ENCODE measurements at regions not wholly inside any gene's neighbourhood (a gene's known extent, or its start where the extent isn't known, plus 50 kb on each side); places are given as distances from the start of the nearest gene placed in this dataset.

- dilution Hi-C loops (cut with HindIII; ENCODE audit: low sequenced_read_pairs, unreplicated experiment), result no loop called here
- Histone ChIP-seq H3K56ac (ENCODE audit: extremely low read depth, insufficient read depth, low read length) (no peak overlapping the region), H3K14ac (replicated peaks; ENCODE audit: low read depth, low read length) (no peak overlapping the region), H3K4me2 (ENCODE audit: low read depth, low read length) (no peak overlapping the region), H3K27ac (ENCODE audit: insufficient read depth, low read length) (no peak overlapping the region), H2BK5ac (ENCODE audit: low read depth, low read length, poor library complexity, severe bottlenecking) (no peak overlapping the region), H3K4me1 (ENCODE audit: control insufficient read depth, insufficient read depth, low read length) (no peaks in the 10 kb centered on the region; the same call in 1 of the 2 replicates), H3K18ac (ENCODE audit: low read depth, low read length) (no peak overlapping the region), H3K9me3 (ENCODE audit: control insufficient read depth, insufficient read depth, low read length) (no peaks in the 10 kb centered on the region), H4K20me1 (ENCODE audit: insufficient read depth, low read length) (no peaks in the 10 kb centered on the region), H2AK5ac (ENCODE audit: low read depth, low read length) (no peak overlapping the region), H2AFZ (replicated peaks; ENCODE audit: low read length, poor library complexity) (no peak overlapping the region), H4K91ac (ENCODE audit: insufficient read depth, low read depth, low read length) (no peak overlapping the region), H3K9ac (ENCODE audit: low read depth, low read length) (no peak overlapping the region), H4K5ac (ENCODE audit: low read depth, low read length) (no peak overlapping the region), H3K79me1 (ENCODE audit: low read depth in 1 of 2, low read length in 2 of 2) (no peaks in the 10 kb centered on the region), H2AK9ac (replicated peaks; ENCODE audit: low read depth, low read length, poor library complexity) (no peak overlapping the region), H3K23ac (ENCODE audit: low read depth, low read length) (no peak overlapping the region), H2BK120ac (ENCODE audit: low read depth, low read length) (no peak overlapping the region), H2BK20ac (ENCODE audit: low read depth, low read length) (no peak overlapping the region), H3K36me3 (ENCODE audit: control insufficient read depth, insufficient read depth, low read length) (no peaks in the 10 kb centered on the region), H3K9me1 (ENCODE audit: insufficient read depth, low read length) (no peaks in the 10 kb centered on the region), H4K8ac (ENCODE audit: low read depth in 2 of 2, low read length in 2 of 2) (no peak overlapping the region), H3K4me3 (ENCODE audit: insufficient read depth, low read depth, low read length) (no peak overlapping the region), H3K27me3 (ENCODE audit: control insufficient read depth, insufficient read depth, low read length) (peaks cover 44% of the 10 kb centered on the region), H3K4ac (ENCODE audit: low read depth, low read length) (no peak overlapping the region), H2BK15ac (ENCODE audit: low read depth, low read length) (no peak overlapping the region)
- no peak for ATAC-seq (ENCODE audit: low read depth)
- TF ChIP-seq MAZ (IDR thresholded peaks at IDR 0.05; ENCODE audit: borderline replicate concordance, low read depth, low read length) (no peak), BHLHE40 (IDR thresholded peaks at IDR 0.05; ENCODE audit: low read depth, low read length) (no peak), CEBPB (IDR thresholded peaks at IDR 0.05; ENCODE audit: low read depth, low read length) (no peak), RAD21 (IDR thresholded peaks at IDR 0.05; ENCODE audit: low read length) (peak; percentile 37), POLR2A (IDR thresholded peaks at IDR 0.05; ENCODE audit: low read depth, low read length) (no peak), MAFK (IDR thresholded peaks at IDR 0.05; ENCODE audit: low read depth, low read length) (no peak), FOS (IDR thresholded peaks at IDR 0.05; ENCODE audit: low read depth, low read length) (no peak), SMC3 (IDR thresholded peaks at IDR 0.05; ENCODE audit: low read depth, low read length) (peak; percentile 35), NFE2L2 (IDR thresholded peaks at IDR 0.05; ENCODE audit: low read depth, low read length) (no peak)
- TF ChIP-seq, protein P1, sequence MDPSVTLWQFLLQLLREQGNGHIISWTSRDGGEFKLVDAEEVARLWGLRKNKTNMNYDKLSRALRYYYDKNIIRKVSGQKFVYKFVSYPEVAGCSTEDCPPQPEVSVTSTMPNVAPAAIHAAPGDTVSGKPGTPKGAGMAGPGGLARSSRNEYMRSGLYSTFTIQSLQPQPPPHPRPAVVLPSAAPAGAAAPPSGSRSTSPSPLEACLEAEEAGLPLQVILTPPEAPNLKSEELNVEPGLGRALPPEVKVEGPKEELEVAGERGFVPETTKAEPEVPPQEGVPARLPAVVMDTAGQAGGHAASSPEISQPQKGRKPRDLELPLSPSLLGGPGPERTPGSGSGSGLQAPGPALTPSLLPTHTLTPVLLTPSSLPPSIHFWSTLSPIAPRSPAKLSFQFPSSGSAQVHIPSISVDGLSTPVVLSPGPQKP (IDR thresholded peaks at IDR 0.05; ENCODE audit: borderline replicate concordance, low read depth, low read length), result no peak
- TF ChIP-seq, protein P2, sequence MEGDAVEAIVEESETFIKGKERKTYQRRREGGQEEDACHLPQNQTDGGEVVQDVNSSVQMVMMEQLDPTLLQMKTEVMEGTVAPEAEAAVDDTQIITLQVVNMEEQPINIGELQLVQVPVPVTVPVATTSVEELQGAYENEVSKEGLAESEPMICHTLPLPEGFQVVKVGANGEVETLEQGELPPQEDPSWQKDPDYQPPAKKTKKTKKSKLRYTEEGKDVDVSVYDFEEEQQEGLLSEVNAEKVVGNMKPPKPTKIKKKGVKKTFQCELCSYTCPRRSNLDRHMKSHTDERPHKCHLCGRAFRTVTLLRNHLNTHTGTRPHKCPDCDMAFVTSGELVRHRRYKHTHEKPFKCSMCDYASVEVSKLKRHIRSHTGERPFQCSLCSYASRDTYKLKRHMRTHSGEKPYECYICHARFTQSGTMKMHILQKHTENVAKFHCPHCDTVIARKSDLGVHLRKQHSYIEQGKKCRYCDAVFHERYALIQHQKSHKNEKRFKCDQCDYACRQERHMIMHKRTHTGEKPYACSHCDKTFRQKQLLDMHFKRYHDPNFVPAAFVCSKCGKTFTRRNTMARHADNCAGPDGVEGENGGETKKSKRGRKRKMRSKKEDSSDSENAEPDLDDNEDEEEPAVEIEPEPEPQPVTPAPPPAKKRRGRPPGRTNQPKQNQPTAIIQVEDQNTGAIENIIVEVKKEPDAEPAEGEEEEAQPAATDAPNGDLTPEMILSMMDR (conservative IDR thresholded peaks at IDR 0.05; ENCODE audit: low read depth, low read length), result peak; percentile 36
- TF ChIP-seq, protein P3, sequence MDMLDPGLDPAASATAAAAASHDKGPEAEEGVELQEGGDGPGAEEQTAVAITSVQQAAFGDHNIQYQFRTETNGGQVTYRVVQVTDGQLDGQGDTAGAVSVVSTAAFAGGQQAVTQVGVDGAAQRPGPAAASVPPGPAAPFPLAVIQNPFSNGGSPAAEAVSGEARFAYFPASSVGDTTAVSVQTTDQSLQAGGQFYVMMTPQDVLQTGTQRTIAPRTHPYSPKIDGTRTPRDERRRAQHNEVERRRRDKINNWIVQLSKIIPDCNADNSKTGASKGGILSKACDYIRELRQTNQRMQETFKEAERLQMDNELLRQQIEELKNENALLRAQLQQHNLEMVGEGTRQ (IDR thresholded peaks at IDR 0.05; ENCODE audit: low read depth, low read length), result no peak
- BruUV-seq (replicated peaks), result no TSS peak
- no peak for DNase-seq
- in situ Hi-C loops (cut with MboI; ENCODE audit: low sequenced_read_pairs), result loop anchor here (25.0 kb wide), 1 partner anchor 814 kb away; no protein-coding TSS in a partner anchor
- intact Hi-C loops (cut with micrococcal nuclease), result no loop called here
- ChIA-PET CTCF (interaction anchor here (0.6 to 1.9 kb wide), 4 partner anchors 22 to 233 kb away, joined by 3 to 6 read pairs (median 4); no protein-coding TSS in a partner anchor), POLR2A (ENCODE audit: unreplicated experiment) (no interaction called here)
Measured at GRCh38 chr11:19323502-19323901, 82.8 kb upstream of the E2F8 start.
